GM23338 (cell line): ENCODE measurements at regions not wholly inside any gene's neighbourhood (a gene's known extent, or its start where the extent isn't known, plus 50 kb on each side); places are given as distances from the start of the nearest gene placed in this dataset.

ENCODE experiments used
- ATAC-seq: fragments of 200-7000 bp; cut with Tn5 transposase; 3 replicates; pipeline ENCODE4 v1.9.1; 2020
- DNase-seq: peaks from one replicate; pipeline ENCODE4 v3.0.0-alpha.2; 2015; ENCODE audit warnings: low spot score
- H2AFZ ChIP-seq: fragments of 200-600 bp; sonication (generic); 2 replicates; pipeline ENCODE4 v1.8.0; 2016; ENCODE audit warnings: antibody characterized with exemption, mild to moderate bottlenecking, moderate library complexity
- H3F3A ChIP-seq: fragments of 200-600 bp; sonication (generic); replicated peaks from 2 replicates; pipeline ENCODE4 v1.8.0; 2017; ENCODE audit warnings: antibody characterized with exemption, mixed run types, low read depth
- H3K27ac ChIP-seq: fragments of 200-600 bp; sonication (generic); 2 replicates; pipeline ENCODE4 v1.6.1; 2016; ENCODE audit warnings: low read depth
- H3K27me3 ChIP-seq: fragments of 200-600 bp; sonication (generic); 2 replicates; pipeline ENCODE4 v1.8.0; 2016; ENCODE audit warnings: mild to moderate bottlenecking, mixed run types, moderate library complexity; ENCODE audit not compliant: insufficient read depth
- H3K36me3 ChIP-seq: fragments of 200-600 bp; sonication (generic); 2 replicates; pipeline ENCODE4 v1.8.0; 2016; ENCODE audit warnings: mild to moderate bottlenecking; ENCODE audit not compliant: insufficient read depth
- H3K4me1 ChIP-seq: fragments of 200-600 bp; sonication (generic); 2 replicates; pipeline ENCODE4 v1.8.0; 2016; ENCODE audit warnings: mild to moderate bottlenecking, moderate library complexity; ENCODE audit not compliant: insufficient read depth
- H3K4me2 ChIP-seq: fragments of 200-600 bp; sonication (generic); 2 replicates; pipeline ENCODE4 v1.7.1; 2017; ENCODE audit warnings: mixed run types
- H3K4me3 ChIP-seq: fragments of 200-600 bp; sonication (generic); 2 replicates; pipeline ENCODE4 v1.6.1; 2016; ENCODE audit warnings: mixed run types
- H3K79me2 ChIP-seq: fragments of 200-600 bp; sonication (generic); replicated peaks from 2 replicates; pipeline ENCODE4 v1.8.0; 2017; ENCODE audit warnings: mild to moderate bottlenecking; ENCODE audit not compliant: insufficient read depth
- H3K9me2 ChIP-seq: fragments of 200-600 bp; sonication (generic); 2 replicates; pipeline ENCODE4 v1.8.0; 2017; ENCODE audit not compliant: insufficient read depth
- H4K20me1 ChIP-seq: fragments of 200-600 bp; sonication (generic); replicated peaks from 2 replicates; pipeline ENCODE4 v1.8.0; 2017; ENCODE audit warnings: mild to moderate bottlenecking; ENCODE audit not compliant: insufficient read depth
- H3K27ac Mint-ChIP-seq: 2 replicates; pipeline ENCODE4 v1.8.0; 2020; ENCODE audit warnings: inconsistent platforms, mild to moderate bottlenecking, moderate library complexity, mixed read lengths
- H3K27me3 Mint-ChIP-seq: 3 replicates; pipeline ENCODE4 v1.8.0; 2022; ENCODE audit warnings: low read depth, mild to moderate bottlenecking, moderate library complexity, mixed read lengths, inconsistent platforms; ENCODE audit not compliant: insufficient read depth, poor library complexity
- H3K36me3 Mint-ChIP-seq: 3 replicates; pipeline ENCODE4 v1.8.0; 2021; ENCODE audit warnings: low read depth, mild to moderate bottlenecking, inconsistent platforms, moderate library complexity, mixed read lengths
- H3K4me1 Mint-ChIP-seq: 3 replicates; pipeline ENCODE4 v1.8.0; 2020; ENCODE audit warnings: mild to moderate bottlenecking, inconsistent platforms, mixed read lengths
- H3K4me3 Mint-ChIP-seq: 3 replicates; pipeline ENCODE4 v1.8.0; 2021; ENCODE audit warnings: moderate library complexity, mild to moderate bottlenecking, inconsistent platforms, mixed read lengths
- H3K9me3 Mint-ChIP-seq: 3 replicates; pipeline ENCODE4 v1.8.0; 2020; ENCODE audit warnings: moderate library complexity, mild to moderate bottlenecking, inconsistent platforms, mixed read lengths
- EZH2 ChIP-seq: fragments of 200-600 bp; sonication (generic); IDR thresholded peaks from one replicate; pipeline ENCODE4 v1.8.0; 2017; ENCODE audit warnings: antibody characterized with exemption, mild to moderate bottlenecking, low read depth; ENCODE audit not compliant: unreplicated experiment
- EZH2phosphoT487 ChIP-seq: fragments of 200-600 bp; sonication (generic); IDR thresholded peaks from one replicate; pipeline ENCODE4 v1.8.1; 2018; ENCODE audit warnings: antibody characterized with exemption; ENCODE audit not compliant: unreplicated experiment
- JUNB ChIP-seq: IDR thresholded peaks from one replicate; pipeline ENCODE4 v1.6.1; 2016; ENCODE audit warnings: antibody characterized with exemption; ENCODE audit not compliant: unreplicated experiment
- NANOG ChIP-seq: IDR thresholded peaks from 2 replicates; pipeline ENCODE4 v1.6.1; 2016; ENCODE audit warnings: antibody characterized with exemption, borderline replicate concordance
- POLR2AphosphoS5 ChIP-seq: IDR thresholded peaks from 2 replicates; pipeline ENCODE4 v1.6.1; 2016; ENCODE audit warnings: antibody characterized with exemption, low read depth
- STAT1 ChIP-seq: IDR thresholded peaks from one replicate; pipeline ENCODE4 v1.6.1; 2016; ENCODE audit warnings: antibody characterized with exemption; ENCODE audit not compliant: unreplicated experiment
- ZNF114 ChIP-seq: fragments of 250-450 bp; sonication (Bioruptor Pico); IDR thresholded peaks from 2 replicates; pipeline ENCODE4 v1.5.0; 2020; ENCODE audit warnings: mild to moderate bottlenecking, moderate library complexity
- ZNF331 ChIP-seq: fragments of 250-450 bp; sonication (Bioruptor Pico); IDR thresholded peaks from 2 replicates; pipeline ENCODE4 v1.5.0; 2020; ENCODE audit warnings: low read depth, mild to moderate bottlenecking, moderate library complexity
- TF ChIP-seq, protein P1 (sequence below): IDR thresholded peaks from 2 replicates; pipeline ENCODE4 v1.6.1; 2016; ENCODE audit warnings: antibody characterized with exemption
- TF ChIP-seq, protein P2 (sequence below): fragments of 250-450 bp; sonication (Bioruptor Pico); IDR thresholded peaks from 2 replicates; pipeline ENCODE4 v1.5.0; 2020; ENCODE audit warnings: mild to moderate bottlenecking, moderate library complexity
- TF ChIP-seq, protein P3 (sequence below), 2 experiments: fragments of 200-600 bp in 1 of 2; sonication (generic) in 1 of 2; conservative IDR thresholded peaks; 2 replicates each; pipeline versions ENCODE4 v1.5.1 to v1.6.1; 2016 to 2017; ENCODE audit warnings: antibody characterized with exemption in 2 of 2, low read depth in 2 of 2, mild to moderate bottlenecking in 2 of 2, moderate library complexity in 1 of 2
- TF ChIP-seq, protein P4 (sequence below): IDR thresholded peaks from one replicate; pipeline ENCODE4 v1.6.1; 2018; ENCODE audit warnings: antibody characterized with exemption; ENCODE audit not compliant: unreplicated experiment

DNA sequence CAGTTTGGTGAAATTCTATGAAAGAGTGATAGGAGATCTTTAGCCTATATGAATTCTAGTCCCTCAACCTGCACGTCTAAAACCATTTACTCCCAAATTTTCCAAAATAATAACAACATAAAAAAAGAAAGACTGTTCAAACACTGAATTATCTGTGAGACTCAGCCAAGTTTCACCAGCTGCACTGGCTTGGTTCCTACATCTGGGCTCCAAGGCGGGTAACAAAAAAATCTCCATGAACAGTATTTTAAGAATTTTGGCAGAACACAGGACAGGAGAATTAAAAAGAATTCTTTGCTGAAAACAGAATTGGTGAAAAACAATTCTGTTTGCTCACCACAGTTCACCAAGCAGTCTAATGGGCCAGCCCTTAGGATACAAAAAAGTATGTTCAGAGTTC lies 536.8 kb upstream of the ATP2B1 start (continued):
- TF ChIP-seq, protein P1, sequence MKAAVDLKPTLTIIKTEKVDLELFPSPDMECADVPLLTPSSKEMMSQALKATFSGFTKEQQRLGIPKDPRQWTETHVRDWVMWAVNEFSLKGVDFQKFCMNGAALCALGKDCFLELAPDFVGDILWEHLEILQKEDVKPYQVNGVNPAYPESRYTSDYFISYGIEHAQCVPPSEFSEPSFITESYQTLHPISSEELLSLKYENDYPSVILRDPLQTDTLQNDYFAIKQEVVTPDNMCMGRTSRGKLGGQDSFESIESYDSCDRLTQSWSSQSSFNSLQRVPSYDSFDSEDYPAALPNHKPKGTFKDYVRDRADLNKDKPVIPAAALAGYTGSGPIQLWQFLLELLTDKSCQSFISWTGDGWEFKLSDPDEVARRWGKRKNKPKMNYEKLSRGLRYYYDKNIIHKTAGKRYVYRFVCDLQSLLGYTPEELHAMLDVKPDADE: no peak
- TF ChIP-seq EZH2 (no peak), ZNF114 (CRISPR knock-in tag) (no peak)

DNA sequence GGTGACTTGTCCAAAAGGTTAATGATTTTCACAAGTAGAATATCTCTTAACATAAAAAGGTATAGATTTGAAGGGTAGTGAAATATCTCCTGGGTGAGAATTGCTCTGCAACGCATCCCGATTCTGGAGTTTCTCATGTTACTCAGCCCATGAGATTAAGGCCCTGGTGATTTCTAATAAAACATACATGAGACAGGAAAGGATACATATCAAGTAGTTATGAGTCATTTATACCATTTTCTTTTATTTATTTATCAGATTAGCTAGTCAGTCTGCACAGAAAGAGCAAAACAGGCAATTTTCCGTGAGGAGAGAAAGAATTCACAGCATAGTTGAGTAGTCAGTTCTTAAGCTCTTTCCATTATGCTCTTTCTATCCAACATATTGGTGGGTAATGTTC lies 535.6 kb upstream of the ATP2B1 start:
- Histone ChIP-seq H2AFZ (no peak overlapping the region), H3K27me3 (no peaks in the 10 kb centered on the region), H3K4me2 (no peak overlapping the region), H3K9me2 (no peaks in the 10 kb centered on the region), H3K4me3 (no peak overlapping the region), H3F3A (no peaks in the 10 kb centered on the region), H3K36me3 (no peaks in the 10 kb centered on the region), H3K79me2 (no peaks in the 10 kb centered on the region), H4K20me1 (no peaks in the 10 kb centered on the region), H3K27ac (no peak overlapping the region), H3K4me1 (no peaks in the 10 kb centered on the region)
- Mint-ChIP-seq H3K4me1 (no peaks in the 10 kb centered on the region), H3K27me3 (no peaks in the 10 kb centered on the region), H3K4me3 (no peak overlapping the region), H3K36me3 (no peaks in the 10 kb centered on the region), H3K27ac (no peak overlapping the region), H3K9me3 (peaks cover 3% of the 10 kb centered on the region; the same call in 1 of the 3 replicates)
- DNase-seq (no peak), ATAC-seq (no peak)
- TF ChIP-seq NANOG (no peak), EZH2phosphoT487 (no peak), POLR2AphosphoS5 (no peak), STAT1 (no peak), EZH2 (no peak), ZNF114 (CRISPR knock-in tag) (no peak), ZNF331 (no peak), JUNB (no peak)
- TF ChIP-seq, protein P2, sequence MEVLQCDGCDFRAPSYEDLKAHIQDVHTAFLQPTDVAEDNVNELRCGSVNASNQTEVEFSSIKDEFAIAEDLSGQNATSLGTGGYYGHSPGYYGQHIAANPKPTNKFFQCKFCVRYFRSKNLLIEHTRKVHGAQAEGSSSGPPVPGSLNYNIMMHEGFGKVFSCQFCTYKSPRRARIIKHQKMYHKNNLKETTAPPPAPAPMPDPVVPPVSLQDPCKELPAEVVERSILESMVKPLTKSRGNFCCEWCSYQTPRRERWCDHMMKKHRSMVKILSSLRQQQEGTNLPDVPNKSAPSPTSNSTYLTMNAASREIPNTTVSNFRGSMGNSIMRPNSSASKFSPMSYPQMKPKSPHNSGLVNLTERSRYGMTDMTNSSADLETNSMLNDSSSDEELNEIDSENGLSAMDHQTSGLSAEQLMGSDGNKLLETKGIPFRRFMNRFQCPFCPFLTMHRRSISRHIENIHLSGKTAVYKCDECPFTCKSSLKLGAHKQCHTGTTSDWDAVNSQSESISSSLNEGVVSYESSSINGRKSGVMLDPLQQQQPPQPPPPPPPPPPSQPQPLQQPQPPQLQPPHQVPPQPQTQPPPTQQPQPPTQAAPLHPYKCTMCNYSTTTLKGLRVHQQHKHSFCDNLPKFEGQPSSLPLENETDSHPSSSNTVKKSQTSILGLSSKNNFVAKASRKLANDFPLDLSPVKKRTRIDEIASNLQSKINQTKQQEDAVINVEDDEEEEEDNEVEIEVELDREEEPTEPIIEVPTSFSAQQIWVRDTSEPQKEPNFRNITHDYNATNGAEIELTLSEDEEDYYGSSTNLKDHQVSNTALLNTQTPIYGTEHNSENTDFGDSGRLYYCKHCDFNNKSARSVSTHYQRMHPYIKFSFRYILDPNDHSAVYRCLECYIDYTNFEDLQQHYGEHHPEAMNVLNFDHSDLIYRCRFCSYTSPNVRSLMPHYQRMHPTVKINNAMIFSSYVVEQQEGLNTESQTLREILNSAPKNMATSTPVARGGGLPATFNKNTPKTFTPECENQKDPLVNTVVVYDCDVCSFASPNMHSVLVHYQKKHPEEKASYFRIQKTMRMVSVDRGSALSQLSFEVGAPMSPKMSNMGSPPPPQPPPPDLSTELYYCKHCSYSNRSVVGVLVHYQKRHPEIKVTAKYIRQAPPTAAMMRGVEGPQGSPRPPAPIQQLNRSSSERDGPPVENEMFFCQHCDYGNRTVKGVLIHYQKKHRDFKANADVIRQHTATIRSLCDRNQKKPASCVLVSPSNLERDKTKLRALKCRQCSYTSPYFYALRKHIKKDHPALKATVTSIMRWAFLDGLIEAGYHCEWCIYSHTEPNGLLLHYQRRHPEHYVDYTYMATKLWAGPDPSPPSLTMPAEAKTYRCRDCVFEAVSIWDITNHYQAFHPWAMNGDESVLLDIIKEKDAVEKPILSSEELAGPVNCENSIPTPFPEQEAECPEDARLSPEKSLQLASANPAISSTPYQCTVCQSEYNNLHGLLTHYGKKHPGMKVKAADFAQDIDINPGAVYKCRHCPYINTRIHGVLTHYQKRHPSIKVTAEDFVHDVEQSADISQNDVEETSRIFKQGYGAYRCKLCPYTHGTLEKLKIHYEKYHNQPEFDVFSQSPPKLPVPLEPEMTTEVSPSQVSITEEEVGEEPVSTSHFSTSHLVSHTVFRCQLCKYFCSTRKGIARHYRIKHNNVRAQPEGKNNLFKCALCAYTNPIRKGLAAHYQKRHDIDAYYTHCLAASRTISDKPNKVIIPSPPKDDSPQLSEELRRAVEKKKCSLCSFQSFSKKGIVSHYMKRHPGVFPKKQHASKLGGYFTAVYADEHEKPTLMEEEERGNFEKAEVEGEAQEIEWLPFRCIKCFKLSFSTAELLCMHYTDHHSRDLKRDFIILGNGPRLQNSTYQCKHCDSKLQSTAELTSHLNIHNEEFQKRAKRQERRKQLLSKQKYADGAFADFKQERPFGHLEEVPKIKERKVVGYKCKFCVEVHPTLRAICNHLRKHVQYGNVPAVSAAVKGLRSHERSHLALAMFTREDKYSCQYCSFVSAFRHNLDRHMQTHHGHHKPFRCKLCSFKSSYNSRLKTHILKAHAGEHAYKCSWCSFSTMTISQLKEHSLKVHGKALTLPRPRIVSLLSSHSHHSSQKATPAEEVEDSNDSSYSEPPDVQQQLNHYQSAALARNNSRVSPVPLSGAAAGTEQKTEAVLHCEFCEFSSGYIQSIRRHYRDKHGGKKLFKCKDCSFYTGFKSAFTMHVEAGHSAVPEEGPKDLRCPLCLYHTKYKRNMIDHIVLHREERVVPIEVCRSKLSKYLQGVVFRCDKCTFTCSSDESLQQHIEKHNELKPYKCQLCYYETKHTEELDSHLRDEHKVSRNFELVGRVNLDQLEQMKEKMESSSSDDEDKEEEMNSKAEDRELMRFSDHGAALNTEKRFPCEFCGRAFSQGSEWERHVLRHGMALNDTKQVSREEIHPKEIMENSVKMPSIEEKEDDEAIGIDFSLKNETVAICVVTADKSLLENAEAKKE (CRISPR knock-in tag): no peak
- TF ChIP-seq, protein P3, sequence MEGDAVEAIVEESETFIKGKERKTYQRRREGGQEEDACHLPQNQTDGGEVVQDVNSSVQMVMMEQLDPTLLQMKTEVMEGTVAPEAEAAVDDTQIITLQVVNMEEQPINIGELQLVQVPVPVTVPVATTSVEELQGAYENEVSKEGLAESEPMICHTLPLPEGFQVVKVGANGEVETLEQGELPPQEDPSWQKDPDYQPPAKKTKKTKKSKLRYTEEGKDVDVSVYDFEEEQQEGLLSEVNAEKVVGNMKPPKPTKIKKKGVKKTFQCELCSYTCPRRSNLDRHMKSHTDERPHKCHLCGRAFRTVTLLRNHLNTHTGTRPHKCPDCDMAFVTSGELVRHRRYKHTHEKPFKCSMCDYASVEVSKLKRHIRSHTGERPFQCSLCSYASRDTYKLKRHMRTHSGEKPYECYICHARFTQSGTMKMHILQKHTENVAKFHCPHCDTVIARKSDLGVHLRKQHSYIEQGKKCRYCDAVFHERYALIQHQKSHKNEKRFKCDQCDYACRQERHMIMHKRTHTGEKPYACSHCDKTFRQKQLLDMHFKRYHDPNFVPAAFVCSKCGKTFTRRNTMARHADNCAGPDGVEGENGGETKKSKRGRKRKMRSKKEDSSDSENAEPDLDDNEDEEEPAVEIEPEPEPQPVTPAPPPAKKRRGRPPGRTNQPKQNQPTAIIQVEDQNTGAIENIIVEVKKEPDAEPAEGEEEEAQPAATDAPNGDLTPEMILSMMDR (conservative IDR thresholded peaks at IDR 0.05; ENCODE audit: low read depth in 2 of 2): no peak
- TF ChIP-seq, protein P4, sequence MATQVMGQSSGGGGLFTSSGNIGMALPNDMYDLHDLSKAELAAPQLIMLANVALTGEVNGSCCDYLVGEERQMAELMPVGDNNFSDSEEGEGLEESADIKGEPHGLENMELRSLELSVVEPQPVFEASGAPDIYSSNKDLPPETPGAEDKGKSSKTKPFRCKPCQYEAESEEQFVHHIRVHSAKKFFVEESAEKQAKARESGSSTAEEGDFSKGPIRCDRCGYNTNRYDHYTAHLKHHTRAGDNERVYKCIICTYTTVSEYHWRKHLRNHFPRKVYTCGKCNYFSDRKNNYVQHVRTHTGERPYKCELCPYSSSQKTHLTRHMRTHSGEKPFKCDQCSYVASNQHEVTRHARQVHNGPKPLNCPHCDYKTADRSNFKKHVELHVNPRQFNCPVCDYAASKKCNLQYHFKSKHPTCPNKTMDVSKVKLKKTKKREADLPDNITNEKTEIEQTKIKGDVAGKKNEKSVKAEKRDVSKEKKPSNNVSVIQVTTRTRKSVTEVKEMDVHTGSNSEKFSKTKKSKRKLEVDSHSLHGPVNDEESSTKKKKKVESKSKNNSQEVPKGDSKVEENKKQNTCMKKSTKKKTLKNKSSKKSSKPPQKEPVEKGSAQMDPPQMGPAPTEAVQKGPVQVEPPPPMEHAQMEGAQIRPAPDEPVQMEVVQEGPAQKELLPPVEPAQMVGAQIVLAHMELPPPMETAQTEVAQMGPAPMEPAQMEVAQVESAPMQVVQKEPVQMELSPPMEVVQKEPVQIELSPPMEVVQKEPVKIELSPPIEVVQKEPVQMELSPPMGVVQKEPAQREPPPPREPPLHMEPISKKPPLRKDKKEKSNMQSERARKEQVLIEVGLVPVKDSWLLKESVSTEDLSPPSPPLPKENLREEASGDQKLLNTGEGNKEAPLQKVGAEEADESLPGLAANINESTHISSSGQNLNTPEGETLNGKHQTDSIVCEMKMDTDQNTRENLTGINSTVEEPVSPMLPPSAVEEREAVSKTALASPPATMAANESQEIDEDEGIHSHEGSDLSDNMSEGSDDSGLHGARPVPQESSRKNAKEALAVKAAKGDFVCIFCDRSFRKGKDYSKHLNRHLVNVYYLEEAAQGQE: no peak
- TF ChIP-seq, protein P1: no peak
